ENCODE measurements at regions not wholly inside any gene's neighbourhood (a gene's known extent, or its start where the extent isn't known, plus 50 kb on each side); places are given as distances from the start of the nearest gene placed in this dataset.

DNA sequence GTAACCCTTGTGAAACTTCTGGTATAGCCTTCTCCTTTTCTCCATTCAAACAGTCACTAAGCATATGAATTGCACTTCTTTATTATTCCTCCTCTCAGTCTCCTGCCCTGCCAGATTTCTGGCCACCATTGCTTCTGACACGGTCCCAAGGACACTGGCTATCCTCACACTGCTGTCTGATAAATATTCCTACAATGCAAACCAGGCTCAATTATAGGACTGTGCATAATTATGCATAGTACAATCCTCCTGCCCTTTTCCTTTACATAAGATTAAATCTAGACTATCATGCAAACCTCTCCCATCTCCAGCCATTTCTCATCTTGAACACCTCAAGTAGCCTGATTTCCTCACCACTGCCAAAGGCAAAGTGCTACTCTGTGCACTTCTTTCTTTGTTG is 704.3 kb upstream of the ADAMTS5 start:
- no peaks in the 10 kb centered on the region for H3K36me3 ChIP-seq (ENCODE audit: control insufficient read depth, insufficient read depth, low read length)
- H3K27me3 ChIP-seq (ENCODE audit: control insufficient read depth, insufficient read depth, low read length) = no peaks in the 10 kb centered on the region
- ChIA-PET POLR2A (no interaction called here), CTCF (no interaction called here)
- H3K4me1 ChIP-seq (ENCODE audit: control insufficient read depth, insufficient read depth, low read length) = no peaks in the 10 kb centered on the region
- DNase-seq (ENCODE audit: low read depth, low spot score) (no peak), ATAC-seq (no peak)
- no peaks in the 10 kb centered on the region for H3K9me3 ChIP-seq (ENCODE audit: control insufficient read depth, insufficient read depth, low read depth, low read length)
- intact Hi-C loops (cut with micrococcal nuclease; ENCODE audit: unreplicated experiment) = no loop called here
- no peak overlapping the region for H3K4me3 ChIP-seq (ENCODE audit: low read depth in 2 of 2, low read length in 2 of 2)
- in situ Hi-C loops (cut with HindIII; ENCODE audit: low pct_unique_long_range_greater_than_20kb, low sequenced_read_pairs) = no loop called here
- TF ChIP-seq TCF7L2 (IDR thresholded peaks at IDR 0.05; ENCODE audit: low read depth, low read length) = no peak
- TF ChIP-seq SIN3A (IDR thresholded peaks at IDR 0.05; ENCODE audit: borderline replicate concordance, insufficient read depth, low read depth, low read length) = no peak
- TF ChIP-seq, protein P1, sequence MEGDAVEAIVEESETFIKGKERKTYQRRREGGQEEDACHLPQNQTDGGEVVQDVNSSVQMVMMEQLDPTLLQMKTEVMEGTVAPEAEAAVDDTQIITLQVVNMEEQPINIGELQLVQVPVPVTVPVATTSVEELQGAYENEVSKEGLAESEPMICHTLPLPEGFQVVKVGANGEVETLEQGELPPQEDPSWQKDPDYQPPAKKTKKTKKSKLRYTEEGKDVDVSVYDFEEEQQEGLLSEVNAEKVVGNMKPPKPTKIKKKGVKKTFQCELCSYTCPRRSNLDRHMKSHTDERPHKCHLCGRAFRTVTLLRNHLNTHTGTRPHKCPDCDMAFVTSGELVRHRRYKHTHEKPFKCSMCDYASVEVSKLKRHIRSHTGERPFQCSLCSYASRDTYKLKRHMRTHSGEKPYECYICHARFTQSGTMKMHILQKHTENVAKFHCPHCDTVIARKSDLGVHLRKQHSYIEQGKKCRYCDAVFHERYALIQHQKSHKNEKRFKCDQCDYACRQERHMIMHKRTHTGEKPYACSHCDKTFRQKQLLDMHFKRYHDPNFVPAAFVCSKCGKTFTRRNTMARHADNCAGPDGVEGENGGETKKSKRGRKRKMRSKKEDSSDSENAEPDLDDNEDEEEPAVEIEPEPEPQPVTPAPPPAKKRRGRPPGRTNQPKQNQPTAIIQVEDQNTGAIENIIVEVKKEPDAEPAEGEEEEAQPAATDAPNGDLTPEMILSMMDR (IDR thresholded peaks at IDR 0.05) = no peak
- TF ChIP-seq, protein P2, sequence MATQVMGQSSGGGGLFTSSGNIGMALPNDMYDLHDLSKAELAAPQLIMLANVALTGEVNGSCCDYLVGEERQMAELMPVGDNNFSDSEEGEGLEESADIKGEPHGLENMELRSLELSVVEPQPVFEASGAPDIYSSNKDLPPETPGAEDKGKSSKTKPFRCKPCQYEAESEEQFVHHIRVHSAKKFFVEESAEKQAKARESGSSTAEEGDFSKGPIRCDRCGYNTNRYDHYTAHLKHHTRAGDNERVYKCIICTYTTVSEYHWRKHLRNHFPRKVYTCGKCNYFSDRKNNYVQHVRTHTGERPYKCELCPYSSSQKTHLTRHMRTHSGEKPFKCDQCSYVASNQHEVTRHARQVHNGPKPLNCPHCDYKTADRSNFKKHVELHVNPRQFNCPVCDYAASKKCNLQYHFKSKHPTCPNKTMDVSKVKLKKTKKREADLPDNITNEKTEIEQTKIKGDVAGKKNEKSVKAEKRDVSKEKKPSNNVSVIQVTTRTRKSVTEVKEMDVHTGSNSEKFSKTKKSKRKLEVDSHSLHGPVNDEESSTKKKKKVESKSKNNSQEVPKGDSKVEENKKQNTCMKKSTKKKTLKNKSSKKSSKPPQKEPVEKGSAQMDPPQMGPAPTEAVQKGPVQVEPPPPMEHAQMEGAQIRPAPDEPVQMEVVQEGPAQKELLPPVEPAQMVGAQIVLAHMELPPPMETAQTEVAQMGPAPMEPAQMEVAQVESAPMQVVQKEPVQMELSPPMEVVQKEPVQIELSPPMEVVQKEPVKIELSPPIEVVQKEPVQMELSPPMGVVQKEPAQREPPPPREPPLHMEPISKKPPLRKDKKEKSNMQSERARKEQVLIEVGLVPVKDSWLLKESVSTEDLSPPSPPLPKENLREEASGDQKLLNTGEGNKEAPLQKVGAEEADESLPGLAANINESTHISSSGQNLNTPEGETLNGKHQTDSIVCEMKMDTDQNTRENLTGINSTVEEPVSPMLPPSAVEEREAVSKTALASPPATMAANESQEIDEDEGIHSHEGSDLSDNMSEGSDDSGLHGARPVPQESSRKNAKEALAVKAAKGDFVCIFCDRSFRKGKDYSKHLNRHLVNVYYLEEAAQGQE (IDR thresholded peaks at IDR 0.05; ENCODE audit: insufficient read depth in 1 of 2, low read depth in 2 of 2, low read length in 1 of 2) = no peak
- no peak for TF ChIP-seq POLR2AphosphoS5 (IDR thresholded peaks at IDR 0.05; ENCODE audit: low read depth, low read length)
- BruUV-seq (replicated peaks) = no TSS peak
- no peak overlapping the region for H3K27ac ChIP-seq (ENCODE audit: low read length)

DNA sequence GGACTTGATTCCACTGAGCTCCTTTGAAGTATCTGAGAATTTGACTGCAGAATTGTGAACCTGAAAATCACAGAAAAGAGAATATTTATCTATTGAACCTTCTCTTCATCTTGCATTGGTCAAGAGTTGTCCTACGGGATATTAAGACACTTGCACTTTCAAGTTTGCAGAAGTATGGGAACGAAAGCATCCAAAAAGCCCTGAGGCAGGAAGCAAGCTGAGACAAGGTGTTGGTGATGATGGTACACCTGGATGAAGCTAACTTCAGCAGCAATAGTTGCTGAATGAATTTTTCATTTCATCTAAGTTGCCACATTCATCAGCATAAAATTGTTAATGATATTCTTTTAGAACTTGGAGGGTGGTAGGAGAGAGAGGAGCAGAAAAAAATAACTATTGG is 686.6 kb upstream of the ADAMTS5 start:
- no peak overlapping the region for H3K27ac ChIP-seq (ENCODE audit: low read length)
- no peaks in the 10 kb centered on the region for H3K4me1 ChIP-seq (ENCODE audit: control insufficient read depth, insufficient read depth, low read length)
- in situ Hi-C loops (cut with HindIII; ENCODE audit: low pct_unique_long_range_greater_than_20kb, low sequenced_read_pairs) (no loop called here), intact Hi-C loops (cut with micrococcal nuclease; ENCODE audit: unreplicated experiment) (no loop called here)
- no peak for TF ChIP-seq SIN3A (IDR thresholded peaks at IDR 0.05; ENCODE audit: borderline replicate concordance, insufficient read depth, low read depth, low read length)
- TF ChIP-seq, protein P1 (IDR thresholded peaks at IDR 0.05) = no peak
- TF ChIP-seq, protein P2 (IDR thresholded peaks at IDR 0.05; ENCODE audit: insufficient read depth in 1 of 2, low read depth in 2 of 2, low read length in 1 of 2) = no peak
- TF ChIP-seq POLR2AphosphoS5 (IDR thresholded peaks at IDR 0.05; ENCODE audit: low read depth, low read length) = no peak
- no peak for TF ChIP-seq TCF7L2 (IDR thresholded peaks at IDR 0.05; ENCODE audit: low read depth, low read length)
- no peaks in the 10 kb centered on the region for H3K27me3 ChIP-seq (ENCODE audit: control insufficient read depth, insufficient read depth, low read length)
- H3K4me3 ChIP-seq (ENCODE audit: low read depth in 2 of 2, low read length in 2 of 2) = no peak overlapping the region
- H3K36me3 ChIP-seq (ENCODE audit: control insufficient read depth, insufficient read depth, low read length) = no peaks in the 10 kb centered on the region
- CTCF ChIA-PET = no interaction called here
- no peaks in the 10 kb centered on the region for H3K9me3 ChIP-seq (ENCODE audit: control insufficient read depth, insufficient read depth, low read depth, low read length)
- POLR2A ChIA-PET = no interaction called here
- no peak for ATAC-seq
- DNase-seq (ENCODE audit: low read depth, low spot score) = no peak
- no TSS peak for BruUV-seq (replicated peaks)
